ENCODE measurements at regions not wholly inside any gene's neighbourhood (a gene's known extent, or its start where the extent isn't known, plus 50 kb on each side); places are given as distances from the start of the nearest gene placed in this dataset.

DNA sequence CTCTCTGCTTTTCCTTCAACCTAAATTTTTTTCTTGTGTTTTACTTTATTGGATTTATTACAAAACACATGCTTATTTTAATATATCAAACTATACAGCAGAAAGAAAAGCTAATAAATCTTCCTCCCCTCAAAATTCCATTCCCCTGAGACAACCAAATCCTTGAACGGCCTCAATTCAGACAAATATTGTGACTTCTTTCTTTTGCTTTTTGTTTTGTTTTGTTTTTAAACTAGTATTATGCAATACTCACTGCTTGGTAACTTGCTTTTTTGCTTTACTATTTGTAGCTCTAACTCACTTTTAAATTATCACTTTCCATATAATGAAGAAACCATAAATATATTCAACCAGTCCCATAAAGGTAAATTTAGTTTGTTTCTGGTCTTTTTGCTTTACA lies 59.4 kb upstream of the CDK1 start:
- Histone ChIP-seq H3K4me1 (ENCODE audit: low read length) (peaks cover 6% of the 10 kb centered on the region), H3K27ac (ENCODE audit: low read length) (no peak overlapping the region), H3K4me3 (ENCODE audit: low read length) (no peak overlapping the region), H3K79me2 (ENCODE audit: low read length) (no peaks in the 10 kb centered on the region), H4K20me1 (ENCODE audit: insufficient read depth, low read length) (no peaks in the 10 kb centered on the region), H3K36me3 (replicated peaks; ENCODE audit: low read depth, low read length) (no peaks in the 10 kb centered on the region), H3K9ac (ENCODE audit: low read length) (no peak overlapping the region), H3K27me3 (ENCODE audit: low read depth, low read length) (no peaks in the 10 kb centered on the region), H2AFZ (ENCODE audit: low read depth, low read length) (no peak overlapping the region), H3K4me2 (ENCODE audit: low read length) (no peak overlapping the region), H3K9me3 (ENCODE audit: insufficient read depth, low read length) (no peaks in the 10 kb centered on the region)
- TF ChIP-seq, protein P1, sequence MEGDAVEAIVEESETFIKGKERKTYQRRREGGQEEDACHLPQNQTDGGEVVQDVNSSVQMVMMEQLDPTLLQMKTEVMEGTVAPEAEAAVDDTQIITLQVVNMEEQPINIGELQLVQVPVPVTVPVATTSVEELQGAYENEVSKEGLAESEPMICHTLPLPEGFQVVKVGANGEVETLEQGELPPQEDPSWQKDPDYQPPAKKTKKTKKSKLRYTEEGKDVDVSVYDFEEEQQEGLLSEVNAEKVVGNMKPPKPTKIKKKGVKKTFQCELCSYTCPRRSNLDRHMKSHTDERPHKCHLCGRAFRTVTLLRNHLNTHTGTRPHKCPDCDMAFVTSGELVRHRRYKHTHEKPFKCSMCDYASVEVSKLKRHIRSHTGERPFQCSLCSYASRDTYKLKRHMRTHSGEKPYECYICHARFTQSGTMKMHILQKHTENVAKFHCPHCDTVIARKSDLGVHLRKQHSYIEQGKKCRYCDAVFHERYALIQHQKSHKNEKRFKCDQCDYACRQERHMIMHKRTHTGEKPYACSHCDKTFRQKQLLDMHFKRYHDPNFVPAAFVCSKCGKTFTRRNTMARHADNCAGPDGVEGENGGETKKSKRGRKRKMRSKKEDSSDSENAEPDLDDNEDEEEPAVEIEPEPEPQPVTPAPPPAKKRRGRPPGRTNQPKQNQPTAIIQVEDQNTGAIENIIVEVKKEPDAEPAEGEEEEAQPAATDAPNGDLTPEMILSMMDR (IDR thresholded peaks at IDR 0.05; ENCODE audit: low read depth, low read length), result no peak
- no peak for TF ChIP-seq EZH2phosphoT487 (IDR thresholded peaks at IDR 0.05; ENCODE audit: low read depth)

DNA sequence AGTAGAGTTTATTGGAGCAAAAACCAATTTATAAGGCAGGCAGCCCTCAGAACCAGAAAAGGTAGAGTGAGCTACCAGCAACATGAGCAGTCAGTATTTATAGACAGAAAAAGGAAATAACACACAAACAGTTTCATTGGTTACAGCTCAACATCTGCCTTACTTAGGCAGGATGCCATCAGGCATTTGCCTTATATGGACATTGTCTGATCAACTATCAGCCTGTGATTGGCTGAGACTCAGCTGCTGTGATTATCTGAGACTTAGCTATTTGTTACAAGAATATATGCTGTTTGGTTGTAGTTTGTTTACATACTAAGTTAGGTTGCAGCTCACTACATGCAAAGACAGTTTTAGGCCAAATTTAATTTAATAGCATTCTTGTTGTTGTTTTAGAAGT lies 60.4 kb upstream of the CDK1 start:
- H3K36me3 ChIP-seq (replicated peaks; ENCODE audit: low read depth, low read length), result no peaks in the 10 kb centered on the region
- no peaks in the 10 kb centered on the region for H3K9me3 ChIP-seq (ENCODE audit: insufficient read depth, low read length)
- H3K4me2 ChIP-seq (ENCODE audit: low read length), result no peak overlapping the region
- TF ChIP-seq, protein P1 (IDR thresholded peaks at IDR 0.05; ENCODE audit: low read depth, low read length), result no peak
- no peak for TF ChIP-seq EZH2phosphoT487 (IDR thresholded peaks at IDR 0.05; ENCODE audit: low read depth)
- peaks cover 6% of the 10 kb centered on the region for H3K4me1 ChIP-seq (ENCODE audit: low read length)
- H4K20me1 ChIP-seq (ENCODE audit: insufficient read depth, low read length), result no peaks in the 10 kb centered on the region
- no peak overlapping the region for H3K9ac ChIP-seq (ENCODE audit: low read length)
- H3K4me3 ChIP-seq (ENCODE audit: low read length), result no peak overlapping the region
- H3K27me3 ChIP-seq (ENCODE audit: low read depth, low read length), result no peaks in the 10 kb centered on the region
- H2AFZ ChIP-seq (ENCODE audit: low read depth, low read length), result no peak overlapping the region
- H3K27ac ChIP-seq (ENCODE audit: low read length), result no peak overlapping the region
- no peaks in the 10 kb centered on the region for H3K79me2 ChIP-seq (ENCODE audit: low read length)

DNA sequence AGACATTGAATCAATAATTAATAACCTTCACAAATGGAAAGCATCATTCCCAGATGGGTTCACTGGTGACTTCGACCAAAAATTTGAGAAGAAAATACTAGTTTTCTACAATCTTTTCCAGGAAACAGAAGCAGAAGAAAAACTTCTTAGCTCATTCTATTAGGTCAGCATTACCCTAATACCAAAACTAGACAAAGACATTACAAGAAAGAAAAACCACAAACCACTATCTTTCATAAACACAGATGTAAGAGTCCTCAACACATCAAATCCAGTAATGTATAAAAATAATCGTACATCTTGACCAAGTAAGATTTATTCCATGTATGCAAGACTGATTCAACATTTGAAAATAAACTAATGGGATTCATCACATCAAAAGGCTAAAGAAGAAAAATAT lies 64.0 kb upstream of the CDK1 start:
- H3K9ac ChIP-seq (ENCODE audit: low read length), result no peak overlapping the region
- peaks cover 6% of the 10 kb centered on the region for H3K4me1 ChIP-seq (ENCODE audit: low read length)
- H3K9me3 ChIP-seq (ENCODE audit: insufficient read depth, low read length), result no peaks in the 10 kb centered on the region
- no peak overlapping the region for H3K27ac ChIP-seq (ENCODE audit: low read length)
- no peaks in the 10 kb centered on the region for H3K79me2 ChIP-seq (ENCODE audit: low read length)
- TF ChIP-seq EZH2phosphoT487 (IDR thresholded peaks at IDR 0.05; ENCODE audit: low read depth), result no peak
- TF ChIP-seq, protein P1 (IDR thresholded peaks at IDR 0.05; ENCODE audit: low read depth, low read length), result no peak
- no peaks in the 10 kb centered on the region for H4K20me1 ChIP-seq (ENCODE audit: insufficient read depth, low read length)
- H3K4me3 ChIP-seq (ENCODE audit: low read length), result no peak overlapping the region
- no peak overlapping the region for H2AFZ ChIP-seq (ENCODE audit: low read depth, low read length)
- H3K36me3 ChIP-seq (replicated peaks; ENCODE audit: low read depth, low read length), result no peaks in the 10 kb centered on the region
- no peak overlapping the region for H3K4me2 ChIP-seq (ENCODE audit: low read length)
- H3K27me3 ChIP-seq (ENCODE audit: low read depth, low read length), result no peaks in the 10 kb centered on the region

DNA sequence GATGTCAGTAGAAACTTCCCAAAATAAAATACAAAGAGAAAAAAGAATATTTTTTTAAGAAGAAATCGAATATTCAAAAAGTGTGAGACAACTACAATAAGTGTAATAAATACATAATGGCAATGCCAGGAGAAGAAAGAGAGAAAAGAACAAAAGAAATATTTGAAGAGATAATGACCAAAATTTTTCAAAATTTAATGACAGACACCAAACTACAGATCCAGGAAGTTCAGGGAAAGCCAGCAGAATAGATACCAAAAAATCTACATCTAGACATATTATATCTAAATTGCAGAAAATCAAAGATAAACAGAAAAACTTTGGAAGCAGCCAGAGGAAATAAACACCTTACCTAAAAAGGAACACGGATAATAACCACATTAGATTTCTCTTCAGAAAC lies 66.8 kb upstream of the CDK1 start:
- no peak overlapping the region for H2AFZ ChIP-seq (ENCODE audit: low read depth, low read length)

More for the DNA sequence above, 66.8 kb upstream of the CDK1 start:
- Histone ChIP-seq H3K4me3 (ENCODE audit: low read length) (no peak overlapping the region), H3K27ac (ENCODE audit: low read length) (no peak overlapping the region), H3K4me1 (ENCODE audit: low read length) (peaks cover 6% of the 10 kb centered on the region), H3K27me3 (ENCODE audit: low read depth, low read length) (no peaks in the 10 kb centered on the region), H3K4me2 (ENCODE audit: low read length) (no peak overlapping the region), H3K9me3 (ENCODE audit: insufficient read depth, low read length) (no peaks in the 10 kb centered on the region), H4K20me1 (ENCODE audit: insufficient read depth, low read length) (no peaks in the 10 kb centered on the region), H3K36me3 (replicated peaks; ENCODE audit: low read depth, low read length) (no peaks in the 10 kb centered on the region), H3K9ac (ENCODE audit: low read length) (no peak overlapping the region), H3K79me2 (ENCODE audit: low read length) (no peaks in the 10 kb centered on the region)
- TF ChIP-seq, protein P1 (IDR thresholded peaks at IDR 0.05; ENCODE audit: low read depth, low read length), result no peak
- no peak for TF ChIP-seq EZH2phosphoT487 (IDR thresholded peaks at IDR 0.05; ENCODE audit: low read depth)
